GM21529 (cell line): ENCODE measurements at regions not wholly inside any gene's neighbourhood (a gene's known extent, or its start where the extent isn't known, plus 50 kb on each side); places are given as distances from the start of the nearest gene placed in this dataset.

Experiments used
- ATAC-seq: cut with Tn5 transposase; IDR thresholded peaks from one replicate; pipeline ENCODE4 v1.9.1; 2021; ENCODE audit not compliant: unreplicated experiment

DNA sequence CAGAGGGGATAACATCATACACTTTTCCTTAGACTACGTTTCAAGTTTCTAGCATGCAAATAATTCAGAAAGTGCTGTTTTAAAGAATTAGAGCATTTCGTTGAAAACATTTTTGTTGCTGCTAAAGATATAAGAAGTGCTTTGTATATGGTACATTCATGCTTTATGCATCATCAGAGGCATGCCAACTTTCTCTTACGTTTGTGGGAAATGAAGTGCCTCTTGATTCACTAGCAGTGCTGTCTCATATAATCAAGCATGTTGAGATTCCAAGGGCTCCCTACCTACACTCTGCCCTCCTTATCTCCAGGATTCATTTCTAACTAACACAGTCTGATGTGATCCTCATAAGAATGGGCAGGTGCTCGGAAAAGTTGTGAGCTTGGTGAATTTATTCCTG, 748.6 kb upstream of the DDX18 start:
- ATAC-seq: no peak

DNA sequence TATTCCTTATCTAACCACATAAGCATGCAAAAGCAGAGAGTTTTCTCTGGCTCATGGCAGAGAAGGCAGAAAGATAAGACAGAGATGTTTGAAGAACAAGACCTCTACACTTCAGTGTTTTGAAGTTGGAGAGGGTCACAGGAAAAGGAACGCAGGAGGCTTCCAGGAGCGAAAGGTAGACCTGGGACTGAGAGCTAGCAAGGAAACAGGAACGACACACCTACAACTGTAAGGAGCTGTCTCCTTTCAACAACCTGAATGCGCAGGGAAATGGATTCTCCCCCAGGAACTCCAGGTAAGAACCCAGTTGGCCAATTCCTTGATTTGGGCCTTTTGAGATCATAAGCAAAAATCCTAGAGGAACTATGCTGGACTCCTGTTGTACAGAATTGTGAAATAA, 746.6 kb upstream of the DDX18 start:
- no peak for ATAC-seq

DNA sequence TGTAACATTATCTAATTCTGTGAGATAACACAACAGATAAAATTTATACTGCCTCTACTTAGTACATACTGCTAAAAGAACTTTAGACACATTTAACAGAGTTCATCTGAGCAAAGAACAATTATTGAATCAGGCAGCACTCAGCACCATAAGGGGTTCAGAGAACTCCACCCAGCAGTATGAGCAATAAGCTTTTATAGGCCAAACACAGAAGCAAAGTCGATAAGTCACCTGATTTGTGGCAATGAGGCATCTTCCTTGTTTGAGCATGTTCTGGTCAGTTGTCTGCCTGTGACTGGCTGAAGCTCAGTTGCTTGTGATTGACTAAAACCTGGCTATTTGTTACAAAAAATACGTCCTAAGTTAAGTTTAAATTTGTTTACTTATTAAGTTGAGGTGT, 746.1 kb upstream of the DDX18 start:
- no peak for ATAC-seq

DNA sequence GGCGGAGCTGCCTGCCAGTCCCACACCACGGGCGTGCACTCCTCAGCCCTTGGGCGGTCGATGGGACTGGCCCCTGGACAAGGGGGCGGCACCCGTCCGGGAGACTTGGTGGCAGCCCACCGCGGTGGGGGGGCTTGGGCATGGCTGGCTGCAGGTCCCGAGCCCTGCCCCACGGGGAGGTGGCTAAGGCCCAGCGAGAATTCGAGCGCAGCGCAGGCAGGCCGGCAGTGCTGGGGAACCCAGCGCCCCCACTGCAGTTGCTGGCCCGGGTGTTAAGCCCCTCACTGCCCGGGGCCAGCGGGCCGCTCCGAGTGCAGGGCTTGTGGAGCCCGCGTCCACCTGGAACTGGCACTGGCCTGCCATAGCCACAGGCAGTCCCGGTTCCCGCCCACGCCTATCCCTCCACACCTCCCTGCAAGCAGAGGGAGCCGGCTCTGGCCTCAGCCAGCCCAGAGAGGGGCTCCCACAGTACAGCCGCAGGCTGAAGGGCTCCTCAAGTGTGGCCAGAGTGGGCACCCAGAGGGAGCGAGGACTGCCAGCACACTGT, 742.9 kb upstream of the DDX18 start:
- ATAC-seq: no peak

DNA sequence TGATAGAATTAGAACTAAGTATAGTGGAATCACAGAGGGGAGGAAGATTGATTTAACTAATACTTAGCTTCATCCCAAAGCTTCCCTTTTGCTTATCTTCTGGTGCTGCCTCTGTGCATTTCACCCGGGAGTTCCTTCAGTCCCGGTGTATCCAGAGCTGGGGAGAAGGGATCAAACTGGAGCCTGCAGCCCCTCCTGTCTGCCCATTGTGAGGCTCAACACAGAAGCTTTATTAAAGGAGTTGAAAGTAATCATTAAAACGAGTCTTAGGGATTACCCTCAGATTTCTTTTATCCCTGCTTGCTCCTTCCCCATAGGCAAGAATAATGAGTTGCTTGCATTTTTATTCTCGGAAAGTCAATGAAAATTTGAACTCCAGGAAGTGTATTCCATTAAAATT, 739.7 kb upstream of the DDX18 start:
- no peak for ATAC-seq

DNA sequence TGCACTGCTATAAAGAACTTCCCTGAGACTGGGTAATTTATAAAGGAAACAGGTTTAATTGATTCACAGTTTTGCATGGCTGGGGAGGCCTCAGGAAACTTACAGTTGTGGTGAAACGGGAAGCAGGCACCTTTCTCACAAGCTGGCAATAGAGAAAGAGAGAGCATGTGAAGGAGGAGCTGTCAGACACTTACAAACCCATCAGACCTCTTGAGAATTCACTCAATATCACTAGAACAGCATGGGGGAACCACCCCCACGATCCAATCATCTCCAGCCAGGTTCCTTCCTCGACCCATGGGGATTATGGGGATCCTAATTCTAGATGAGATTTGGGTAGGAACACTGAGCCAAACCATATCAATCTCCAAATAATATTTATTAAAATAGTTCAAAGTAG, 729.2 kb upstream of the DDX18 start:
- ATAC-seq: no peak

DNA sequence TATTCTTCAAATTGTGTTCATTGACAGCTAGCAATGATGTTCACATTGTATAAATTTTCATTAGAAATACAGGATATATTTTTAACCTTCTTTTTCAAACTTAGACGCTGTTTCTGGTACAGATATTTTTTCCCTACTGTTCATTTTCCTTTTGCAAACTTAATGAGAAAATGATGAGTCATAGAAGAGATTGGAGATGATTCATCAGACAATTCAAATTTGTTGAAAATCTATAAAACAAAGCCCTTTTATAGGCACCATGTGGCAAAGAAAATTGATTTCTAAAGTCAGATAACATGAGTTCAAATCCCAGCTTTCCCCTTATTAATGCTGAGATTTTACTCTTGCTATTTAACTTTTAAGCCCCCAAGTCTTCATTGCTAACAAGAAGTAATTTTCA, 728.8 kb upstream of the DDX18 start:
- ATAC-seq: no peak

DNA sequence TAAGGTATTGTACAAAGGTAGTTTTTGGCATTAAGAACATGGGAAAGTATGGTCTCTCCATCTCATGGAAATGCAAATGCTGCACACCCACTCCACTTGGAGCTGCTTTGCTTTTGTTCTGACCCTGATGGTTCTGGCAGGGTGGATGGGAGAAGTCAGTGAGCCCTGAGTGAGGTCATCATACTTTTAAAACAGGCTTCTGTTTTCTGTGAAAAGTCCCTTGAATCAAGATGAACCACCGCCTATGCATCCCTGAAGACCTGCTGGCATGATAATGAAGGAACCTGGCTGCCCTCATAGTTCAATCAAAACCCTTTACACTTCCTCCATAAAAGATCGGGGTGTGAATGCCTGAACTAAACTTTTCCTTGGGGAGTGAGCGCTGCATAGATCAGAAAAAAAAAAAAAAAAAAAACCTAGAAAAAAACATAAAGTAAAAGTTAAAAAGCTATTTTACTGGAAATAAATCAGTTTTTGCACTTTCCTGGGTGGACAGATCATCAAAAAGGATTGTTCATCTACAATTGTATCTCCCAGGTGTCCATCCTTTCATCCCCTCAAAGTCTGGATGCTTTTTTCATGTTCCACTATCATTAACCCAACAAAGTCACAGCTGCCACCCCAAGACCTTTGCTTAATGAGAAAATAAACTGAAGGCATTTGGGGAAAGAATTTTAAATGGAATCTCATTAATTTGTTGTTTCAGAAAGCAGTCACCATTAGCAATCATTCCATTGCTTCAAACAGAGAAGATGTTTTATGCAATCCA, 728.1 kb upstream of the DDX18 start:
- no peak for ATAC-seq

DNA sequence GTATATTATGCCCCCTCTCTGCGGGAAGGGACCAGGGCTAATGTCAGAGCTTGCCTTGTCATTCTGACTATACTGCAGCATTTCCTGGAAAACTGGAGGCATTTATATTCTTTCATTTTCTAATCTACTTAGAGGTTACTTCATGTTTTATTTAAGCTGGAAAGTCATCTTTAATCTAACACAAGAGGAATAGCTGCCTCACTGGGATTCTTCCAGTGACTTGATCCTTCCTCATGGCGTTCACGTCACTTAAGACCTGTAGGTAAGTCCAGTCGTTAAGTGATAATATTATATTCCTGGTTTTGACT, 727.6 kb upstream of the DDX18 start:
- no peak for ATAC-seq

DNA sequence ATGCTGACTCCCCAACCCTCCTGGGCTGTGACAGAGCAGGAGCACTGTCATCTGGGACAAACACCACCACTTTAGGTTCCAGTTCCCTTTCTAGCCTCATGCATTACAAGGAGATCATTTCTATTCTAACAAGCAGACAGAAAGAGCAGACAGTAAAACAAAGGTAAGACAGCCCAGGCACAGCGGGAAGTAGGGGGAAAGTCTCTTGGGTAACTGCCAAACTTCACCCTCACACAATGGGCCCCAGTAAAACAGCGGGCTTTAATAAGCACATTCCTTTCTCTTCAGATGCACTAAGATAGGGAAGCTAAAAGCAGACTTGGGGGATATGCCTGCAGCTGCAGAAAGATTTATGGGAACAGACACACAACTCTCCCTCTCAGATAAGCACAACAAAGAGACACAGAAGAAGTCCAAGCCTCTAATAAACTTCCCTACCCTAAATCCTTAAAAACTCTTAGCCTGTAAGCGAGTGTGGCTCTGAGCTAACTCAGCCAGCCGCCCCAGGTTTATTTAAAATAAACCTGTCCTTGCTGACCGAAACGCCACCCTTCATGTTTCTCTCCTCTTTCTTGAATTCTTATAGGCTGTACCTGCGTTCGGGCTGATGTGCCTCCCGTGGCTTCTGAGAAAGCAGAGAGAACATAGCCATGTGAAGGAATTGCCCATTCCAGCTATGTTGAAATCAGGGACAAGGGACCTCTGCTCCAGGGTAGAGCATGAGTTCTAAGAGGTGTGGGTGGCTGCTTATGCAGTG, 726.8 kb upstream of the DDX18 start:
- ATAC-seq: no peak

DNA sequence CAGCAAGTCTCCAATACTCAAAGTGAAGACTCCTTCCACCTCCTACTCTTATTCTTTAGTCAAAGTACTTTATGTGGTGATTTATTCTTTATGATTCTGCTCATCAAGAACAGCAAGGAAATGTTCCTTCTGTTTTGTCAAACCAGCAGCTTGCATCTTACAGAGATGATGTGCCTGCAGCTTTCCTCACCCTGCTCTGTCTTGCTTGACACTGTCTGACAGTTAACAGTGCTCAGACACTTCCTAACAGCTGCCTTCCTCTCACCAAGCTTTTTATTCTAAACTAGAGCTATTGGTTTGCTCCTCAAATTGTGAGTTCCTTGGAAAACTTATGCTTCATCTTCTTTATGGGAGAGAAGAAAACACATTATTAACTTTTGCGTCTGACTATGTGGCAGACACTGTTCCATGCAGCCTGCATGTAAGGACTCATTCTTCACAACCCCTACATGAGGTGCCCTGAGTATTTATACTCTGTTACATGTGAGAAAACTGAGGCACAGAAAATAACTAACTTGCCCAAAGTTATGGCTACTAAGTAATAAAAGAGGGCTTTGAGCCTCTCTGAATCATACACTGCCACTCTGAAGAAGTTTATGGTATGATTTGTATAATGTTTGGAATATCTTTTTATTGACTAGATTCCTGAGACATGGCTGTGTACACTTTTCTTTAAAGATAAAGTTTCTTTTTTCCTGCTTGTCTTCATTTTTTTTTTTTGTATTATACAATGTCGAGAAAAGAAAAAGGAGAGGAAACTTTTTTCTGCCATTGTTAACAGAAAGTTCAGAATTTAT, 723.3 kb upstream of the DDX18 start:
- ATAC-seq: no peak

DNA sequence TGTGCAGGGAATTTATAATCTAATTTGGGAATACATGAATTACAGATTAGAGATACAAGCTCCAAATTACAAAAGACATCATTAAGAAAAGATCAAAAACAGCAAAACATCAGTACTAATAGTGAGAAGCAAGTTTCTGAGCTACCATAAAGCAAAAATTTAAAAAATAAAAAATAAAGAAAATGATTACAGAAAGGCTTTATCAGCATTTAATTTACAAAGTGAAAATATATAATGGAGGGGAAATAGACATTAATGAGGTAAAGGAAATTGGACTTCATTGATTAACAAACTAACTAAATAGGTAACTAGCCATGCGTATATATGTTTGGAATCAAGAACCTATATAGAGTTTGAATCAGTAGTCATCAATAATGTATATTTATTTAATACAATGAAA, 712.9 kb upstream of the DDX18 start:
- ATAC-seq: no peak

DNA sequence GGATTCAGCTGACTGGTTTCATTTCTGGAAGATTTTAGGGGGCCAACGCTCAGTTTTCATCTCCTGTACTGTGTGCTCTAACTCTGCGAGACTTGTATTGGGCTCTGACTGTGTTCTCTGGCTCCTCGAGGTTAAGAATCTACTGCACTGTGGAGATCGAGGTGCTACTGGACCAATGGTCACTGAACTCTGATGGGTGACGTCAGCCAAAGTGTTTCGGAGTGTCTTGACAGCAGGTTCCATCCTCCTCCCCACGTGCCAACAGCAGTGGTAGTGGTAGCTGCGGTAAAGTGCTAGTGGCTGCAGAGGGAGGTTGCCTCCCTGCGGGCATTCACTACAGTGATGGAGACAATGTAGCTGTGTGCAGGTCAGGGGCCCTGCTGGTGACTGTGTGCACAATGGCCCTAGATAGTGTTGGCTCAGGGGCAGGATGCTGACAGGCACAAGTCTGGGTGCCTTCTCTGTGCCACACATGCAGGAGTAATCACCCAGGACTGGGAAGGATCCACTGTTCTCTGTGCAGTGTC, 705.7 kb upstream of the DDX18 start:
- no peak for ATAC-seq

DNA sequence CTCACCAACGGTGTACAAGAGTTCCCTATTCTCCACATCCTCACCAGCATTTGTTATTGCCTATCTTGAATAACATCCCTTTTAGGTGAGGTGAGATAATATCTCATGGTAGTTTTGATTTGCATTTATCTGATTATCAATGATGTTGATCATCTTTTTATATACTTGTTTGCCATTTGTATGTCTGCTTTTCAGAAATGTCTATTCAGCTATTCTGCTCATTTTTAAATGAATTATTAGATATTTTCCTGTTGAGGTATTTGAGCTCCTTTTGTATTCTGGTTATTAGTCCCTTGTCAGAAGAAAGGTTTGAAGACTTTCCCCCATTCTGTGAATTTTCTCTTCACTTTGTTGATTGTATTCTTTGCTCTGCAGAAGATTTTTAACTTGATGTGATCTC, 695.5 kb upstream of the DDX18 start:
- no peak for ATAC-seq

DNA sequence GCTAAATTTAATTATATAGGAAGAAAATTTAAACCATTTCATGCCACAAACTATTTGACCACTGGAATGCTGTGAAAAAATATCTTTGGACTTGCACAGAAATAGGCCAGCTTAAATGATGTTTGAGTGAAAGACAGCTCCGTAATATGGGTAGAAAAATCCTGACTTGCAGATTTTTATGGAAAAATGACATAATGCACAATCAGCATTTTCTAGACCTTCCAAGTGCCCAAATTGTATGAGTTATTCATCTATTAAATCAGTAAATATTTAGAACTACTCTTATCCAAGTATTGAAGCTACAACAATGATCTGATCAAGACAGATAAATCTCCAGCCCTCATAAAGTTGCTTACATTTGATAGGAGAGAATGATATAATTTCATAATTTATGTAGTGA, 691.1 kb upstream of the DDX18 start:
- ATAC-seq: no peak

DNA sequence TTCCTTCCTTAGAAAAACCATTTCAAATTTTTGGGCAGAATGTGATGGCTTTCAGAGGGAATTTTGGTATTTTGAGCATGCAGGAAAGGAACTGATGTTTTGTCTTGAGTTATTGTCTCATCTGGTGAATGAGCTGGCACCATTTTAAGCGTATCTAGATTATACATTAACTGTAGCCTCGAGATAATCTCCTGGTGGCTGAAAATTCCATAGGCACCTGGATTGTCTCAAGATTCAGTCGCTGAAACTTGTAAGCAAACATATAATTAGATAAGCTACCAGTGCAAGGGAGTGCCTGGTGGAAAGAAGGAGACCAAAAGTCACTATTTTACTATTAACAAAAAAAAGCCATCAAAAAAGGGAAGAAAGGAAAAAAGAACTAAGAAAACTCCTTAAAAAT, 687.8 kb upstream of the DDX18 start:
- no peak for ATAC-seq

DNA sequence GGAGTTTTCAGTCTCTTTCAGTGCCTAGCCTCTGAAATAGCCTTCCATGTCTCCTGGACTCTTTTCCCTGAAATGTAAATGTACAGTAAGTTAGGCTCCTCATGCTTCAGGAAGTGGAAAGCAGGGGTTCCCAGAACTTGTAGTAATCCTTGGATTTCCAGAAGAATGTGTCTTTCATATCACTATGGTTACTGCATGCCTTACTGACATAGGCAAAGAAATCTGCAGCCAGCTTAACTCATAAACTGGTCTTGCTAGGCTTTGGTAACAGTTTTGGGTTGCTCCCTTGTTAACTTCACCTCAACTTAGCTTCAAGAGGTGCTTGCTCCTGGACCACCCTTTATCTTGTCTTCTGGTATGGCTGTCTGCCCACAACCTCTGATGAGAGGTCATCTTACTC, 686.8 kb upstream of the DDX18 start:
- no peak for ATAC-seq

DNA sequence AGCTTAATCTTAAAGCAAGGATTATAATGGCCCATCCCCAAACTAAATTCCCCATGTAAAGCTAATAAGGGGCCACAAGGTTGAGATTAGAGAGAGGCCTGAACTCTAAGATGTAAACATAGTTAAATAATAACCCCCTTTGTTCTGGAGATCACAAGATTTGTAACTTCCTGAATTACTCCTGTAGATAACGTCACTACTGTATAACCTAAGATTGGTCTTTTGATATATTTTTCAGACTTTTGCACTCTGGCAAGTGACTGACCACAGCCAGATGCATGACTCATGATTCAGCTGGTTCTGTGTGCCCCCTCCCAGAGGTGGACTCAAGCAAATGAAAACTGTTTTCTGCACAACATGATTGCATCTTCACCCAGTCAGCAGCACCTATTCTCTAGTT, 686.0 kb upstream of the DDX18 start:
- ATAC-seq: no peak

DNA sequence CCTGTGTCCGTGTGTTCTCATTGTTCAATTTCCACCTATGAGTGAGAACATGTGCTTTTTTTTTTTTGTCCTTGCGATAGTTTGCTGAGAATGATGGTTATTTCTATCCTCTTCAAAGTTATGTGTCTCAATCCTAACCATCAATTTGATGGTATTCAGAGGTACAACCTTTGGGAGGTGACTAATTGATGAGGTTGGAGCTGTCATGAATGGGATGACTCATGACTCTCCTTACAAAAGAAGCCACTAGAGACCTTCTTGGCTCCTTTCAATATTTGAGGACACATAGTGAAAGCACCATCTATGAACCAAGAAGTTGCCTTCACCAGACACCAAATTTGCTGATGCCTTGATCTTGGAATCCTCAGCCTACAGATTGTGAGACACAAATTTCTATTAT, 677.1 kb upstream of the DDX18 start:
- no peak for ATAC-seq

DNA sequence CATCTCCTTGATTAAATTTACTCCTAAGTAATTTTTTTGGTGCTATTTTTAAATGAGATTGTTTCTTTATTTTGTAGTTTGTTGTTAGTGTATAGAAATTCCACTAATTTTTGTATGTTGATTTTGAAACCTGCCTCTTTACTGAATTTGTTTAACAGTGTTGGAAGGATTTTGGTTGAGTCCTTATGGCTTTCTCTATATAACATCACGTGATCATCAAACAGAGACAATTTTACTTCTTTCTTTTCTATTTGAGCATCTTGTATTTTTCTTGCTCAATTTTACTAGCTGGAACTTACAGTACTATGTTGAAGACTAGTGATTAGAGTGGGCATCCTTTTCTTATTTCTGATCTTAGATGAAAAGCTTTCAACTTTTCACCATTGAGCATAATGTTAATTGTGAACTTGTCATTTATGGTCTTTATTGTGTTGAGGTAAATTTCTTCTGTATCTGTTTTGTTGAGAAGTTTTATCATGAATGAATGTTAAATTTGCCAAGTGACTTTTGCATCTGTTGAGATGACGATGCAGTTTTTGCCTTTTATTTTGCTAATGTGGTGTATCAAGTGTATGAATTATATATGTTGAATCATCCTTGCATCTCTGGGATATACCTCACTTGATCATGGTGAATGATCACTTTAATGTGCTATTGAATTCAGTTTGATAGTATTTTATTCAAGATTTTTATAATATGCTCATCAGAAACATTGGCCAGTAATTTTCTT, 645.3 kb upstream of the DDX18 start:
- ATAC-seq: no peak

DNA sequence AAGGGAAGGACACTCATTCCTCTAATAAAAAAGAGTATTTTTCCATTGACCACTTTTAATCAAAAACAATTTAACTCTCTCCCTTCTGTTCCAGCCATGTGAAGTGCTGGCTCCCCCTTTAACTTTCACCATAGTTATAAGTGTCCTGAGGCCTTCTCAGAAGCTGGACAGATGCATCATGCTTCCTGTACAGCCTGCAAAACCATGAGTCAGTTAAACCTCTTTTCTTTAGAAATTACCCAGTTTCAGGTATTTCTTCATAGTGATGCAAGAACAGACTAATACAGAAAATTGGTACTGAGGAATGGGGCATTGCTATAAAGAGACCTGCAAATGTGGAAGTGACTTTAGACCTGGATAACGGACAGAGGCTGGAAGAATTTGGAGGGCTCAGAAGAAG, 643.6 kb upstream of the DDX18 start:
- no peak for ATAC-seq
